ENCODE measurements at regions not wholly inside any gene's neighbourhood (a gene's known extent, or its start where the extent isn't known, plus 50 kb on each side); places are given as distances from the start of the nearest gene placed in this dataset.
"Not testable (repeated sequence)": the region's sequence is repeated elsewhere in the genome, so short reads cannot be mapped to it uniquely, and the experiment has no call there.

DNA sequence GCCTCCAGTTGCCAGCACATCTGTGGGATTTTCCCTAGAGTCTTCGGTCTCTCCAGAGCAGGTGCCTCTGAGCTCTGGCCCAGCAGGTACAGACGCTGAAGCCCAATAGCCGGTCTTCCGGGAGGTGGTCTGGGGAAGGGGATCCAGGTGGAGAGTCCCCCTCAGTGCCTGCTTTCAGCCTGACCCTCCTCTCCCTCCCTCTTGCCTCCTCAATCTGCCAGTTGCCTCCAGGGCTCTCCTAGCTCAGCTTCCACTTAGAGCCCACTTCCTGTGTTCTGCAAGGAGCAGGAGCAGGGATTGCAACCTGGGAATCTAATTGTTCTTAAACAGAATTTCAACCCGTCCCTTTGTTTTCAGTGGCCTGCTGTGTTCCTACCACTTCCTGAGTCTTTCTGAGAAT lies 81.8 kb upstream of the PZP start:
- FAIRE-seq; in situ Hi-C loops (cut with MboI); H3K9me3 ChIP-seq (replicated peaks; ENCODE audit: control insufficient read depth, insufficient read depth, low read length); H3K9ac ChIP-seq (ENCODE audit: control insufficient read depth, insufficient read depth, low read length); H3K4me2 ChIP-seq (ENCODE audit: control insufficient read depth, insufficient read depth); H3K27ac ChIP-seq (ENCODE audit: control insufficient read depth, insufficient read depth); intact Hi-C loops (cut with micrococcal nuclease; ENCODE audit: unreplicated experiment); H3K4me1 ChIP-seq (ENCODE audit: control insufficient read depth, insufficient read depth, low read length); H3K27me3 ChIP-seq (replicated peaks in 1 of 2; ENCODE audit: control insufficient read depth in 2 of 2, insufficient read depth in 2 of 2, low read length in 1 of 2); H3K36me3 ChIP-seq (ENCODE audit: control insufficient read depth in 2 of 2, insufficient read depth in 2 of 2, low read length in 1 of 2); DNase-seq (ENCODE audit: low read depth, low spot score); POLR2A ChIA-PET; H2AFZ ChIP-seq (ENCODE audit: control insufficient read depth, low read depth, low read length); H4K20me1 ChIP-seq (ENCODE audit: control insufficient read depth, insufficient read depth); SMC1A ChIA-PET (ENCODE audit: uncharacterized antibody, unreplicated experiment); H3K79me2 ChIP-seq (ENCODE audit: control insufficient read depth, insufficient read depth, low read length); BruUV-seq (replicated peaks); RAD21 ChIA-PET (ENCODE audit: unreplicated experiment); CTCF ChIA-PET; H3K4me3 ChIP-seq: not testable (repeated sequence)
- WGBS (ENCODE audit: insufficient coverage, insufficient replicate concordance, low lambda C conversion rate, missing lambda C conversion rate), result 0% methylated on average over 1 of the region's 5 CpGs
- ATAC-seq, result peak; percentile 10; the same call in 2 of the 3 replicates

DNA sequence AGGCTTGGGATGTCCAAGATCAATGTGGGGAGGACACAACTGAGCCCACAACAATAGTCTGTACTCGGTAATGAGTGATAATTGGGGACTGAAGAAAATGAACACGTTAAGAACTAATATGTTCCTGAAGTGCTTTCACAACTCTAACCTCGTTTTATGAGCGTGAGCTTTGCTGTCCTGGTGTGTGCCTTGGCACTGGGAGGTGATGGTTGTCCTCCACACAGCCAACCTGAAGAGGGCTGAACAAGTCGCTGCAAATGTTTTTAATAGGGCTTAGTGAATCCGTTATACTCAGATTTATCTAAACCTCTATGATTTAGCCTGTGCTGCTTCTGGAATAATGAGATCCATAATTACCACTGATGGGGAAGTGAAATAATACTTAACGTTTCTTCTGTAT lies 76.5 kb upstream of the PZP start:
- Histone ChIP-seq H3K27ac (ENCODE audit: control insufficient read depth, insufficient read depth) (peak overlapping the region; percentile 27; the same call in 1 of the 2 replicates), H3K4me3 (peak overlapping the region; percentile 76)
- FAIRE-seq; H4K20me1 ChIP-seq (ENCODE audit: control insufficient read depth, insufficient read depth); H3K4me2 ChIP-seq (ENCODE audit: control insufficient read depth, insufficient read depth); SMC1A ChIA-PET (ENCODE audit: uncharacterized antibody, unreplicated experiment); H3K36me3 ChIP-seq (ENCODE audit: control insufficient read depth in 2 of 2, insufficient read depth in 2 of 2, low read length in 1 of 2); H3K27me3 ChIP-seq (replicated peaks in 1 of 2; ENCODE audit: control insufficient read depth in 2 of 2, insufficient read depth in 2 of 2, low read length in 1 of 2); H3K4me1 ChIP-seq (ENCODE audit: control insufficient read depth, insufficient read depth, low read length); H3K9ac ChIP-seq (ENCODE audit: control insufficient read depth, insufficient read depth, low read length); DNase-seq (ENCODE audit: low read depth, low spot score); BruUV-seq (replicated peaks); in situ Hi-C loops (cut with MboI); CTCF ChIA-PET; H3K79me2 ChIP-seq (ENCODE audit: control insufficient read depth, insufficient read depth, low read length); POLR2A ChIA-PET; H2AFZ ChIP-seq (ENCODE audit: control insufficient read depth, low read depth, low read length); intact Hi-C loops (cut with micrococcal nuclease; ENCODE audit: unreplicated experiment); H3K9me3 ChIP-seq (replicated peaks; ENCODE audit: control insufficient read depth, insufficient read depth, low read length); RAD21 ChIA-PET (ENCODE audit: unreplicated experiment): not testable (repeated sequence)
- TF ChIP-seq MTA2 (IDR thresholded peaks at IDR 0.05; ENCODE audit: low read depth), result peak; percentile 31; the same call in 1 of the 2 replicates
- WGBS (ENCODE audit: insufficient coverage, insufficient replicate concordance, low lambda C conversion rate, missing lambda C conversion rate), result 13% methylated on average over 7 of the region's 7 CpGs
- ATAC-seq, result peak; percentile 55

DNA sequence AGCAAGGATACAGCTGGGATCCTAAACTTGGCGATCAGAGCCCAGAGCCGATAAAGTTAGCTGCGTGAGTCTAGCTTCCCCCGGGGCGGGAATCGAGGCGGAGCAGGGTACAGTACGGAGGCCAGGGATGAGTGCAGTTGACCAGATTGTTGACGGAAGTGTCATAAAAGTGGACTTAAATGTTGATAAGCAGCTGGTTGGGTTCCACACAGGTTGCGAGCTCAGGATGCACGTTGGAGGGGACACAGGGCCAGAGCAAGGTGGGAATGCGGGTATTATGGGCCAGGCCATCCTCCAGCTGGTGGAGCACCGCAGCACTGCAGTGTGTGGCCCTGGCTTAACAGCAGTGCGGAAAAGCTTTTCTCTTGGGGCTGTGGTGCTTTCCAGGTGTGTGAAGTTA lies 76.0 kb upstream of the PZP start:
- 7% methylated on average over 14 of the region's 14 CpGs for WGBS (ENCODE audit: insufficient coverage, insufficient replicate concordance, low lambda C conversion rate, missing lambda C conversion rate)
- not testable (repeated sequence) for DNase-seq (ENCODE audit: low read depth, low spot score)
- BruUV-seq (replicated peaks), result TSS peak; percentile 84

More for the DNA sequence above, 76.0 kb upstream of the PZP start:
- in situ Hi-C loops (cut with MboI); H3K9me3 ChIP-seq (replicated peaks; ENCODE audit: control insufficient read depth, insufficient read depth, low read length); intact Hi-C loops (cut with micrococcal nuclease; ENCODE audit: unreplicated experiment); SMC1A ChIA-PET (ENCODE audit: uncharacterized antibody, unreplicated experiment); H2AFZ ChIP-seq (ENCODE audit: control insufficient read depth, low read depth, low read length); RAD21 ChIA-PET (ENCODE audit: unreplicated experiment); CTCF ChIA-PET; H3K27me3 ChIP-seq (replicated peaks in 1 of 2; ENCODE audit: control insufficient read depth in 2 of 2, insufficient read depth in 2 of 2, low read length in 1 of 2); H3K36me3 ChIP-seq (ENCODE audit: control insufficient read depth in 2 of 2, insufficient read depth in 2 of 2, low read length in 1 of 2); POLR2A ChIA-PET; H3K4me1 ChIP-seq (ENCODE audit: control insufficient read depth, insufficient read depth, low read length); H4K20me1 ChIP-seq (ENCODE audit: control insufficient read depth, insufficient read depth); H3K79me2 ChIP-seq (ENCODE audit: control insufficient read depth, insufficient read depth, low read length); FAIRE-seq: not testable (repeated sequence)
- ATAC-seq, result peak; percentile 78
- Histone ChIP-seq H3K27ac (ENCODE audit: control insufficient read depth, insufficient read depth) (peak overlapping the region; percentile 27), H3K9ac (ENCODE audit: control insufficient read depth, insufficient read depth, low read length) (peak overlapping the region; percentile 49), H3K4me3 (peak overlapping the region; percentile 76), H3K4me2 (ENCODE audit: control insufficient read depth, insufficient read depth) (peak overlapping the region; percentile 50; the same call in 1 of the 2 replicates)
